HEK293 (cell line): ENCODE measurements at regions not wholly inside any gene's neighbourhood (a gene's known extent, or its start where the extent isn't known, plus 50 kb on each side); places are given as distances from the start of the nearest gene placed in this dataset.

Experiments used
- CTCF ChIA-PET: fragments of 350-600 bp; formaldehyde crosslinking; extraction: SDS; loops from one replicate; lab custom pipeline; 2021; ENCODE audit warnings: antibody characterized with exemption; lab: Yijun Ruan, JAX
- POLR2A ChIA-PET: fragments of 300-600 bp; formaldehyde crosslinking; extraction: SDS; loops from one replicate; lab custom pipeline; 2020; ENCODE audit warnings: antibody characterized with exemption, inconsistent platforms; lab: Yijun Ruan, JAX
- H3K27ac ChIP-seq: fragments of 200-500 bp; sonication (Bioruptor generic); 2 replicates; pipeline ENCODE4 v1.5.1; 2014; ENCODE audit warnings: low read depth, low read length, control low read depth, inconsistent platforms; ENCODE audit errors: extremely low read depth
- H3K36me3 ChIP-seq, 2 experiments: fragments of 200-500 bp in 1 of 2; sonication (Bioruptor generic) in 1 of 2; 1 replicate in 1 of 2; 2 replicates in 1 of 2; pipeline ENCODE4 v1.5.1; 2014 to 2017; ENCODE audit warnings: inconsistent platforms in 2 of 2, low read length in 2 of 2; ENCODE audit not compliant: control insufficient read depth in 2 of 2, insufficient read depth in 1 of 2
- H3K4me1 ChIP-seq: fragments of 200-500 bp; sonication (Bioruptor generic); 2 replicates; pipeline ENCODE4 v1.5.1; 2014; ENCODE audit warnings: mild to moderate bottlenecking, low read length, inconsistent platforms; ENCODE audit not compliant: control insufficient read depth, insufficient read depth
- H3K4me3 ChIP-seq: 2 replicates; pipeline ENCODE4 v1.5.1; 2011; ENCODE audit warnings: low read depth, mild to moderate bottlenecking, control low read depth, low read length, moderate library complexity
- H3K9me3 ChIP-seq: fragments of 200-500 bp; sonication (Bioruptor generic); 2 replicates; pipeline ENCODE4 v1.5.1; 2014; ENCODE audit warnings: low read depth, low read length, inconsistent platforms; ENCODE audit not compliant: control insufficient read depth, insufficient read depth
- MEIS1 ChIP-seq: sonication (generic); formaldehyde crosslinking; IDR thresholded peaks from 2 replicates; pipeline ENCODE4 v1.8.1; 2022; ENCODE audit warnings: missing genetic modification reagents, mild to moderate bottlenecking, borderline replicate concordance
- MZF1 ChIP-seq: fragments of 450-650 bp; formaldehyde crosslinking; IDR thresholded peaks from 2 replicates; pipeline ENCODE4 v1.5.1; 2017; ENCODE audit warnings: missing biosample characterization, missing genetic modification characterization, borderline replicate concordance
- OSR2 ChIP-seq: fragments of 450-650 bp; formaldehyde crosslinking; IDR thresholded peaks from 2 replicates; pipeline ENCODE4 v1.5.1; 2016; ENCODE audit warnings: missing biosample characterization, missing genetic modification characterization
- ZBTB7A ChIP-seq: fragments of 450-650 bp; formaldehyde crosslinking; IDR thresholded peaks from 2 replicates; pipeline ENCODE4 v1.5.1; 2016; ENCODE audit warnings: low read depth, missing biosample characterization, missing genetic modification characterization
- ZNF24 ChIP-seq: fragments of 450-650 bp; formaldehyde crosslinking; IDR thresholded peaks from 2 replicates; pipeline ENCODE4 v1.5.1; 2016; ENCODE audit warnings: missing biosample characterization, missing genetic modification characterization
- ZNF274 ChIP-seq, 2 experiments: fragments of 200-500 bp in 1 of 2; fragments of 450-650 bp in 1 of 2; sonication (Bioruptor generic) in 1 of 2; formaldehyde crosslinking in 1 of 2; IDR thresholded peaks; 2 replicates each; pipeline versions ENCODE4 v1.5.1 to v1.6.1; 2014 to 2016; ENCODE audit warnings: borderline replicate concordance in 1 of 2, inconsistent platforms in 1 of 2, low read length in 1 of 2, missing biosample characterization in 1 of 2, missing genetic modification characterization in 1 of 2
- ZNF366 ChIP-seq: fragments of 450-650 bp; formaldehyde crosslinking; conservative IDR thresholded peaks from 2 replicates; pipeline ENCODE4 v1.5.1; 2016; ENCODE audit warnings: missing biosample characterization, missing genetic modification characterization
- ZNF654 ChIP-seq: fragments of 450-650 bp; formaldehyde crosslinking; IDR thresholded peaks from 2 replicates; pipeline ENCODE4 v1.5.1; 2016; ENCODE audit warnings: low read depth, missing biosample characterization, missing genetic modification characterization
- ZNF792 ChIP-seq: fragments of 450-650 bp; formaldehyde crosslinking; IDR thresholded peaks from 2 replicates; pipeline ENCODE4 v1.5.1; 2016; ENCODE audit warnings: missing biosample characterization, missing genetic modification characterization
- TF ChIP-seq, protein P1 (sequence below): fragments of 450-650 bp; formaldehyde crosslinking; IDR thresholded peaks from 2 replicates; pipeline ENCODE4 v1.5.1; 2016; ENCODE audit warnings: missing biosample characterization, missing genetic modification characterization
- TF ChIP-seq, protein P2 (sequence below): fragments of 450-650 bp; formaldehyde crosslinking; IDR thresholded peaks from 2 replicates; pipeline ENCODE4 v1.5.1; 2016; ENCODE audit warnings: missing biosample characterization, missing genetic modification characterization
- TF ChIP-seq, protein P3 (sequence below): fragments of 450-650 bp; formaldehyde crosslinking; IDR thresholded peaks from 2 replicates; pipeline ENCODE4 v1.5.1; 2016; ENCODE audit warnings: missing biosample characterization, missing genetic modification characterization, borderline replicate concordance
- TF ChIP-seq, protein P4 (sequence below): fragments of 450-650 bp; formaldehyde crosslinking; IDR thresholded peaks from 2 replicates; pipeline ENCODE4 v1.5.1; 2016; ENCODE audit warnings: missing biosample characterization, missing genetic modification characterization
- TF ChIP-seq, protein P5 (sequence below): fragments of 450-650 bp; formaldehyde crosslinking; IDR thresholded peaks from 2 replicates; pipeline ENCODE4 v1.5.1; 2016; ENCODE audit warnings: missing biosample characterization, missing genetic modification characterization
- TF ChIP-seq, protein P6 (sequence below): fragments of 450-650 bp; formaldehyde crosslinking; IDR thresholded peaks from 2 replicates; pipeline ENCODE4 v1.5.1; 2016; ENCODE audit warnings: missing biosample characterization, missing genetic modification characterization
- TF ChIP-seq, protein P7 (sequence below): fragments of 450-650 bp; formaldehyde crosslinking; IDR thresholded peaks from 2 replicates; pipeline ENCODE4 v1.5.1; 2017; ENCODE audit warnings: missing biosample characterization, missing genetic modification characterization

DNA sequence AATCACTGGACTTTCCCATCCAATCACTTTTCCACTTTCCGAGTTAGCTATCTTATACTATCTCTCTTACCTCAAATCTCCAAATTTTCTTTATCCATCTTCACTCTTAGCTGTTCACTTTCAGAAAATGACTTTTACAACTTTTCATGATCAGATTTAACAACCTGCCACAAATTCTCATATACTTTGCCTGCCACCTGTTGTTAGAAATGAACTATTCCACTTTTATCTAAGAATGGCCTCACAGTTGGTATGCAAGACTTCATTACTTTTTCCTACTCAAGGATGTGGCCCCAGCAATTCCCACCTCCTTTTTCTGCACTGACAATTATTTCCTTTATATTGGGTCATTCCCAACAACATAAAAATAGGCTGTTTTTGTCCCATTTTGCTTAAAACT lies 93.6 kb upstream of the DEPDC1 start:
- Histone ChIP-seq H3K4me1 (no peaks in the 10 kb centered on the region), H3K36me3 (no peaks in the 10 kb centered on the region), H3K4me3 (no peak overlapping the region), H3K27ac (no peak overlapping the region), H3K9me3 (no peaks in the 10 kb centered on the region)
- TF ChIP-seq ZBTB7A (tag by site-specific recombination) (no peak), OSR2 (no peak), ZNF366 (no peak), ZNF654 (tag by site-specific recombination) (0 out of 2 replicates have a peak, but pooled peaks have one; percentile 27), ZNF792 (tag by site-specific recombination) (no peak)
- TF ChIP-seq, protein P1, sequence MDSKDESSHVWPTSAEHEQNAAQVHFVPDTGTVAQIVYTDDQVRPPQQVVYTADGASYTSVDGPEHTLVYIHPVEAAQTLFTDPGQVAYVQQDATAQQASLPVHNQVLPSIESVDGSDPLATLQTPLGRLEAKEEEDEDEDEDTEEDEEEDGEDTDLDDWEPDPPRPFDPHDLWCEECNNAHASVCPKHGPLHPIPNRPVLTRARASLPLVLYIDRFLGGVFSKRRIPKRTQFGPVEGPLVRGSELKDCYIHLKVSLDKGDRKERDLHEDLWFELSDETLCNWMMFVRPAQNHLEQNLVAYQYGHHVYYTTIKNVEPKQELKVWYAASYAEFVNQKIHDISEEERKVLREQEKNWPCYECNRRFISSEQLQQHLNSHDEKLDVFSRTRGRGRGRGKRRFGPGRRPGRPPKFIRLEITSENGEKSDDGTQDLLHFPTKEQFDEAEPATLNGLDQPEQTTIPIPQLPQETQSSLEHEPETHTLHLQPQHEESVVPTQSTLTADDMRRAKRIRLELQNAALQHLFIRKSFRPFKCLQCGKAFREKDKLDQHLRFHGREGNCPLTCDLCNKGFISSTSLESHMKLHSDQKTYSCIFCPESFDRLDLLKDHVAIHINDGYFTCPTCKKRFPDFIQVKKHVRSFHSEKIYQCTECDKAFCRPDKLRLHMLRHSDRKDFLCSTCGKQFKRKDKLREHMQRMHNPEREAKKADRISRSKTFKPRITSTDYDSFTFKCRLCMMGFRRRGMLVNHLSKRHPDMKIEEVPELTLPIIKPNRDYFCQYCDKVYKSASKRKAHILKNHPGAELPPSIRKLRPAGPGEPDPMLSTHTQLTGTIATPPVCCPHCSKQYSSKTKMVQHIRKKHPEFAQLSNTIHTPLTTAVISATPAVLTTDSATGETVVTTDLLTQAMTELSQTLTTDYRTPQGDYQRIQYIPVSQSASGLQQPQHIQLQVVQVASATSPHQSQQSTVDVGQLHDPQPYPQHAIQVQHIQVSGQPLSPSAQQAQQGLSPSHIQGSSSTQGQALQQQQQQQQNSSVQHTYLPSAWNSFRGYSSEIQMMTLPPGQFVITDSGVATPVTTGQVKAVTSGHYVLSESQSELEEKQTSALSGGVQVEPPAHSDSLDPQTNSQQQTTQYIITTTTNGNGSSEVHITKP (tag by site-specific recombination): peak; percentile 15; the same call in 1 of the 2 replicates
- TF ChIP-seq, protein P2, sequence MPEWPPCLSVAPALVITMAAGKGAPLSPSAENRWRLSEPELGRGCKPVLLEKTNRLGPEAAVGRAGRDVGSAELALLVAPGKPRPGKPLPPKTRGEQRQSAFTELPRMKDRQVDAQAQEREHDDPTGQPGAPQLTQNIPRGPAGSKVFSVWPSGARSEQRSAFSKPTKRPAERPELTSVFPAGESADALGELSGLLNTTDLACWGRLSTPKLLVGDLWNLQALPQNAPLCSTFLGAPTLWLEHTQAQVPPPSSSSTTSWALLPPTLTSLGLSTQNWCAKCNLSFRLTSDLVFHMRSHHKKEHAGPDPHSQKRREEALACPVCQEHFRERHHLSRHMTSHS (tag by site-specific recombination): no peak
- TF ChIP-seq, protein P3, sequence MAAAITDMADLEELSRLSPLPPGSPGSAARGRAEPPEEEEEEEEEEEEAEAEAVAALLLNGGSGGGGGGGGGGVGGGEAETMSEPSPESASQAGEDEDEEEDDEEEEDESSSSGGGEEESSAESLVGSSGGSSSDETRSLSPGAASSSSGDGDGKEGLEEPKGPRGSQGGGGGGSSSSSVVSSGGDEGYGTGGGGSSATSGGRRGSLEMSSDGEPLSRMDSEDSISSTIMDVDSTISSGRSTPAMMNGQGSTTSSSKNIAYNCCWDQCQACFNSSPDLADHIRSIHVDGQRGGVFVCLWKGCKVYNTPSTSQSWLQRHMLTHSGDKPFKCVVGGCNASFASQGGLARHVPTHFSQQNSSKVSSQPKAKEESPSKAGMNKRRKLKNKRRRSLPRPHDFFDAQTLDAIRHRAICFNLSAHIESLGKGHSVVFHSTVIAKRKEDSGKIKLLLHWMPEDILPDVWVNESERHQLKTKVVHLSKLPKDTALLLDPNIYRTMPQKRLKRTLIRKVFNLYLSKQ: no peak
- TF ChIP-seq, protein P4, sequence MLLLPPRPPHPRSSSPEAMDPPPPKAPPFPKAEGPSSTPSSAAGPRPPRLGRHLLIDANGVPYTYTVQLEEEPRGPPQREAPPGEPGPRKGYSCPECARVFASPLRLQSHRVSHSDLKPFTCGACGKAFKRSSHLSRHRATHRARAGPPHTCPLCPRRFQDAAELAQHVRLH: no peak
- TF ChIP-seq, protein P5, sequence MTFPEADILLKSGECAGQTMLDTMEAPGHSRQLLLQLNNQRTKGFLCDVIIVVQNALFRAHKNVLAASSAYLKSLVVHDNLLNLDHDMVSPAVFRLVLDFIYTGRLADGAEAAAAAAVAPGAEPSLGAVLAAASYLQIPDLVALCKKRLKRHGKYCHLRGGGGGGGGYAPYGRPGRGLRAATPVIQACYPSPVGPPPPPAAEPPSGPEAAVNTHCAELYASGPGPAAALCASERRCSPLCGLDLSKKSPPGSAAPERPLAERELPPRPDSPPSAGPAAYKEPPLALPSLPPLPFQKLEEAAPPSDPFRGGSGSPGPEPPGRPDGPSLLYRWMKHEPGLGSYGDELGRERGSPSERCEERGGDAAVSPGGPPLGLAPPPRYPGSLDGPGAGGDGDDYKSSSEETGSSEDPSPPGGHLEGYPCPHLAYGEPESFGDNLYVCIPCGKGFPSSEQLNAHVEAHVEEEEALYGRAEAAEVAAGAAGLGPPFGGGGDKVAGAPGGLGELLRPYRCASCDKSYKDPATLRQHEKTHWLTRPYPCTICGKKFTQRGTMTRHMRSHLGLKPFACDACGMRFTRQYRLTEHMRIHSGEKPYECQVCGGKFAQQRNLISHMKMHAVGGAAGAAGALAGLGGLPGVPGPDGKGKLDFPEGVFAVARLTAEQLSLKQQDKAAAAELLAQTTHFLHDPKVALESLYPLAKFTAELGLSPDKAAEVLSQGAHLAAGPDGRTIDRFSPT (tag by site-specific recombination): no peak
- ChIA-PET CTCF (interaction anchor here (1.2 kb wide), 1 partner anchor 120 kb away, joined by 9 read pairs; no protein-coding TSS in a partner anchor), POLR2A (no interaction called here)

DNA sequence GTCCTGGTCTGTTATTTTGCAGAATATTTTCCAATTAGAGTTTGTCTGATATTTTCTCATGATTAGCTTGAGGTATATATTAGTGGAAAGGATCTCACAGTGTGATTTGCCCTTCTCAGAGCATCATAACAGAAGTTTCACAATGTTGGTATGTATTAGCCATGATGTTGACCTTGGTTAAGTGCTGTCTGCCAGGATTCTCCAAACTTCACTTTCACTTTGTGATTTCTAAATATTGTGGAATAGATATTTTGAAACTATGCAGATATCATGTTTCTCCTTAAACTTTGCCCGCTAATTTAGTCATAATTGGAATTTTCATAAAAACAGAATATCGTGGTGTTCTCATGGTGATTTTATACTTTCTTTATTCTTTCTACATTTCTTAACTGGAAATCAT lies 98.0 kb upstream of the DEPDC1 start:
- POLR2A ChIA-PET: no interaction called here
- no peaks in the 10 kb centered on the region for H3K4me1 ChIP-seq
- no peaks in the 10 kb centered on the region for H3K9me3 ChIP-seq
- H3K4me3 ChIP-seq: no peak overlapping the region
- H3K27ac ChIP-seq: no peak overlapping the region
- no peaks in the 10 kb centered on the region for H3K36me3 ChIP-seq
- CTCF ChIA-PET: no interaction called here
- TF ChIP-seq MZF1 (tag by site-specific recombination): no peak
- no peak for TF ChIP-seq MEIS1 (CRISPR knock-in tag)
- TF ChIP-seq, protein P6, sequence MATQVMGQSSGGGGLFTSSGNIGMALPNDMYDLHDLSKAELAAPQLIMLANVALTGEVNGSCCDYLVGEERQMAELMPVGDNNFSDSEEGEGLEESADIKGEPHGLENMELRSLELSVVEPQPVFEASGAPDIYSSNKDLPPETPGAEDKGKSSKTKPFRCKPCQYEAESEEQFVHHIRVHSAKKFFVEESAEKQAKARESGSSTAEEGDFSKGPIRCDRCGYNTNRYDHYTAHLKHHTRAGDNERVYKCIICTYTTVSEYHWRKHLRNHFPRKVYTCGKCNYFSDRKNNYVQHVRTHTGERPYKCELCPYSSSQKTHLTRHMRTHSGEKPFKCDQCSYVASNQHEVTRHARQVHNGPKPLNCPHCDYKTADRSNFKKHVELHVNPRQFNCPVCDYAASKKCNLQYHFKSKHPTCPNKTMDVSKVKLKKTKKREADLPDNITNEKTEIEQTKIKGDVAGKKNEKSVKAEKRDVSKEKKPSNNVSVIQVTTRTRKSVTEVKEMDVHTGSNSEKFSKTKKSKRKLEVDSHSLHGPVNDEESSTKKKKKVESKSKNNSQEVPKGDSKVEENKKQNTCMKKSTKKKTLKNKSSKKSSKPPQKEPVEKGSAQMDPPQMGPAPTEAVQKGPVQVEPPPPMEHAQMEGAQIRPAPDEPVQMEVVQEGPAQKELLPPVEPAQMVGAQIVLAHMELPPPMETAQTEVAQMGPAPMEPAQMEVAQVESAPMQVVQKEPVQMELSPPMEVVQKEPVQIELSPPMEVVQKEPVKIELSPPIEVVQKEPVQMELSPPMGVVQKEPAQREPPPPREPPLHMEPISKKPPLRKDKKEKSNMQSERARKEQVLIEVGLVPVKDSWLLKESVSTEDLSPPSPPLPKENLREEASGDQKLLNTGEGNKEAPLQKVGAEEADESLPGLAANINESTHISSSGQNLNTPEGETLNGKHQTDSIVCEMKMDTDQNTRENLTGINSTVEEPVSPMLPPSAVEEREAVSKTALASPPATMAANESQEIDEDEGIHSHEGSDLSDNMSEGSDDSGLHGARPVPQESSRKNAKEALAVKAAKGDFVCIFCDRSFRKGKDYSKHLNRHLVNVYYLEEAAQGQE (tag by site-specific recombination): no peak
- TF ChIP-seq ZNF274 (IDR thresholded peaks at IDR 0.05; ENCODE audit: low read length): no peak
- no peak for TF ChIP-seq ZNF274 (tag by site-specific recombination; IDR thresholded peaks at IDR 0.05; ENCODE audit: borderline replicate concordance)
- TF ChIP-seq, protein P7, sequence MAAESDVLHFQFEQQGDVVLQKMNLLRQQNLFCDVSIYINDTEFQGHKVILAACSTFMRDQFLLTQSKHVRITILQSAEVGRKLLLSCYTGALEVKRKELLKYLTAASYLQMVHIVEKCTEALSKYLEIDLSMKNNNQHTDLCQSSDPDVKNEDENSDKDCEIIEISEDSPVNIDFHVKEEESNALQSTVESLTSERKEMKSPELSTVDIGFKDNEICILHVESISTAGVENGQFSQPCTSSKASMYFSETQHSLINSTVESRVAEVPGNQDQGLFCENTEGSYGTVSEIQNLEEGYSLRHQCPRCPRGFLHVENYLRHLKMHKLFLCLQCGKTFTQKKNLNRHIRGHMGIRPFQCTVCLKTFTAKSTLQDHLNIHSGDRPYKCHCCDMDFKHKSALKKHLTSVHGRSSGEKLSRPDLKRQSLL (tag by site-specific recombination): no peak
- no peak for TF ChIP-seq ZNF24 (tag by site-specific recombination)
